GM12873 (cell line): ENCODE measurements at regions not wholly inside any gene's neighbourhood (a gene's known extent, or its start where the extent isn't known, plus 50 kb on each side); places are given as distances from the start of the nearest gene placed in this dataset.

ENCODE experiments used
- TF ChIP-seq, protein P1 (sequence below): IDR thresholded peaks from 2 replicates; pipeline ENCODE4 v1.5.1; 2012; ENCODE audit warnings: low read depth, mild to moderate bottlenecking, moderate library complexity, low read length, control low read depth; ENCODE audit not compliant: insufficient read depth; ENCODE audit errors: missing control alignments

- TF ChIP-seq, protein P1, sequence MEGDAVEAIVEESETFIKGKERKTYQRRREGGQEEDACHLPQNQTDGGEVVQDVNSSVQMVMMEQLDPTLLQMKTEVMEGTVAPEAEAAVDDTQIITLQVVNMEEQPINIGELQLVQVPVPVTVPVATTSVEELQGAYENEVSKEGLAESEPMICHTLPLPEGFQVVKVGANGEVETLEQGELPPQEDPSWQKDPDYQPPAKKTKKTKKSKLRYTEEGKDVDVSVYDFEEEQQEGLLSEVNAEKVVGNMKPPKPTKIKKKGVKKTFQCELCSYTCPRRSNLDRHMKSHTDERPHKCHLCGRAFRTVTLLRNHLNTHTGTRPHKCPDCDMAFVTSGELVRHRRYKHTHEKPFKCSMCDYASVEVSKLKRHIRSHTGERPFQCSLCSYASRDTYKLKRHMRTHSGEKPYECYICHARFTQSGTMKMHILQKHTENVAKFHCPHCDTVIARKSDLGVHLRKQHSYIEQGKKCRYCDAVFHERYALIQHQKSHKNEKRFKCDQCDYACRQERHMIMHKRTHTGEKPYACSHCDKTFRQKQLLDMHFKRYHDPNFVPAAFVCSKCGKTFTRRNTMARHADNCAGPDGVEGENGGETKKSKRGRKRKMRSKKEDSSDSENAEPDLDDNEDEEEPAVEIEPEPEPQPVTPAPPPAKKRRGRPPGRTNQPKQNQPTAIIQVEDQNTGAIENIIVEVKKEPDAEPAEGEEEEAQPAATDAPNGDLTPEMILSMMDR, result no peak
Observed at GRCh38 chr16:88318521-88318920, 64.2 kb upstream of the ZNF469 start.

- TF ChIP-seq, protein P1, result no peak
Observed at GRCh38 chr16:88319116-88319965, 63.4 kb upstream of the ZNF469 start.

DNA sequence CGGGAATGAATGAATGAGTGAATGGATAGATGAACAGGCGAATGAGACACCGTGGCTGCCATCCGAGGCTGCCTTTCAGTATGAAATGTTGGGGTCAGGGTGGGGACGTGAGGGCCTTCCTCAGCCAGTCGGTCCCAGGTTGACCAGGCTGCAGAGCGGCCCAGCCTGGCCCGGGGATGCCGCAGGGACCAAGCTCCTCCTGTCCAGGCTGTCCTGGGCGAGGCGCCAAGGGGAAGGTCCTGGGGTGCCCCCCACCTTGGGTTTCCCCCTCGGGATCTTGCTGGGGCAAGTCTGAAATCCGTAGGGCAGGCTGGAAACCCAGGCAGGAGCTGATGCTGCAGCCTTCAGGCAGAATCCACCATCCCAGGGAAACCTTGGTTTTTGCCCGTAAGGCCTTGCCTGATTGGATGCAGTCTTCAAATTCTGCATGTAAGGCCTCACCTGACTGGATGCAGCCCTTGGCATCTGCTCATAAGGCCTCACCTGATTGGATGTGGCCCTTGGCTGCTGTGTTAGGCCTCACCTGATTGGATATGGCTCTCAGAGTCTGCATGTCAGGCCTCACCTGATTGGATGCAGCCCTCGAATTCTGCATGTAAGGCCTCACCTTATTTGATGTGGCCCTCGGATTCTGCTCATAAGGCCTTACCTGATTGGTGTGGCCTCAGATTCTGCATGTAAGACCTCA is 61.7 kb upstream of the ZNF469 start:
- TF ChIP-seq, protein P1, result no peak

DNA sequence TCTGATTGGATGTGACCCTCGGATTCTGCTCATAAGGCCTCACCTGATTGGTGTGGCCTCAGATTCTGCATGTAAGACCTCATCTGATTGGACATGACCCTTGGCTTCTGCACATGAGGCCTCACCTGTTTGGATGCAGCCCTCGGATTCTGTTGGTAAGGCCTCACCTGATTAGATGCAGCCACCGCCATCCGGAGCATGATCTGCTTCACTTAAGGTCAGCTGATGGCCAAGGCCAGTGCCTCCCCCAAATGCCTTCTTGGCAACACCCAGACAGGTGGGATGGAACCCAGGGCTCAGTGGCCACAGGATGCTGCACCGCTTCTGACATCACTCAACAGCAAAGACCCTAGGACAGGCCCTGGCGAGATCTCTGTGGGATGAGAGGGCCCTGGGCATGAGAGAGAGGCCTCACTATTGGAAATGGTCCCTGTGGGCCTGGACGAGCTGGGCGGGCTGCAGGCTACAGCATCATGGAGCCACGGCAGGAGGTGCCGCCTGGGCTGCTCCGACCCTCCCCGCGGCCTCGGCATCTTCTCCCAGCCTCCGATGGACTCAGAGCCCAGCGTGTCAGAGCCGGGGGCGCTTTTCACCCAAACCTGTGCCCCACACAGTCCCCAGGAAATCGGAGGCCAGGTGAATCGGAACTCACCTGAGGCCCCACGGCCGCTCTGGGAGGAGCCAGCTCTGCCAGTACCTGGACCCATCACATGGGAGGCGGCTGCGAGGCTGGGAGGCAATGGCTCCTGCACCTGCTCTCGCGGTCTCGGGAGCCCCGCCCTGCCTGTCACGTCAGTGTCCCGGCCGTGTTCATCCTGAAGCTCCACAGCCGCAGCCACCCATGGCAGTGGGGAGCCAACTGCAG is 60.9 kb upstream of the ZNF469 start:
- TF ChIP-seq, protein P1, result no peak

DNA sequence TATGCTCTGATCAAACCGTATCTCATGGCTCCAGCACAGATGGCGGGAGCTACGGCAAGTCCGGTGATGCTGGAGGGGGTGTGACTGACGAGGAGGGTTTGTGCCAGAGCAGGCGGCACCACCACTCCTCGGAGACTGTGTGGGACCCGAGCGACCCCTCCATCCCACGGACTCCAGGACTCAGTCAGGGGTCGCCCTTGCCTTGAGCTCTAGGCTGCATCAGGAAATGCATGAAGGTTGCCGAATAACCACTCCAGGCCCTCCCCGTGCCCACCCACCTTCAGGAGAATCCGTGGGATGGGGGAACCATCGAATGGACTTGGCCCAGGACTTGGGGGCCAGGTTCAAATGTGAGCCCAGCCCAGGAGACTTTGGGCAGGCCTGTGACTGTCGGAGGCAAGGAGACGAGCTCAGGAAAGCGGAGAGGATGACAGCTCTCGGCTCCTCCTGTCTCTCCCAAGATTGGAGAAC is 60.2 kb upstream of the ZNF469 start:
- TF ChIP-seq, protein P1, result no peak

DNA sequence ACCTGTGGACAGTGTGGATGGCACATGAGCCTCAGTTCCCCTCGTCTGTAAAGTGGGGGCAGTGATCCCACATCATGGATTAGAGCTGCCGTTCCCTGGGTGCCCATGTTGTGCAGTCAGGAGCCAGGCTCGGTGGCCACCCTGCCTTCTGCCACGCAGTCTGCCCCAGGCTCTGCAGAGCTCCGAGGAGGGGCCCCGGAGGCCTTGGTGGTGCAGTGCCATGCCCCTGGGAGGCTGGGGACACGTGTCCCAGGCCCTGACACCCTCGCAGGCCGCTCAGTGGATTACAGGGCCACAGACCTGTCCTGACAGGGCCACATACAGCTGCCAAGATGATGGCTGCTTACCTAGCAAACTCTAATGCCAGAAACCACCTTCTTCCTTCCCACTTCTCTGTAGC is 59.7 kb upstream of the ZNF469 start:
- TF ChIP-seq, protein P1, result no peak
